GM12874 (cell line): ENCODE measurements at regions not wholly inside any gene's neighbourhood (a gene's known extent, or its start where the extent isn't known, plus 50 kb on each side); places are given as distances from the start of the nearest gene placed in this dataset.

ENCODE experiments used
- TF ChIP-seq, protein P1 (sequence below): IDR thresholded peaks from 2 replicates; pipeline ENCODE4 v1.5.1; 2011; ENCODE audit warnings: low read depth, mild to moderate bottlenecking, control low read depth, low read length, moderate library complexity; ENCODE audit not compliant: insufficient read depth

DNA sequence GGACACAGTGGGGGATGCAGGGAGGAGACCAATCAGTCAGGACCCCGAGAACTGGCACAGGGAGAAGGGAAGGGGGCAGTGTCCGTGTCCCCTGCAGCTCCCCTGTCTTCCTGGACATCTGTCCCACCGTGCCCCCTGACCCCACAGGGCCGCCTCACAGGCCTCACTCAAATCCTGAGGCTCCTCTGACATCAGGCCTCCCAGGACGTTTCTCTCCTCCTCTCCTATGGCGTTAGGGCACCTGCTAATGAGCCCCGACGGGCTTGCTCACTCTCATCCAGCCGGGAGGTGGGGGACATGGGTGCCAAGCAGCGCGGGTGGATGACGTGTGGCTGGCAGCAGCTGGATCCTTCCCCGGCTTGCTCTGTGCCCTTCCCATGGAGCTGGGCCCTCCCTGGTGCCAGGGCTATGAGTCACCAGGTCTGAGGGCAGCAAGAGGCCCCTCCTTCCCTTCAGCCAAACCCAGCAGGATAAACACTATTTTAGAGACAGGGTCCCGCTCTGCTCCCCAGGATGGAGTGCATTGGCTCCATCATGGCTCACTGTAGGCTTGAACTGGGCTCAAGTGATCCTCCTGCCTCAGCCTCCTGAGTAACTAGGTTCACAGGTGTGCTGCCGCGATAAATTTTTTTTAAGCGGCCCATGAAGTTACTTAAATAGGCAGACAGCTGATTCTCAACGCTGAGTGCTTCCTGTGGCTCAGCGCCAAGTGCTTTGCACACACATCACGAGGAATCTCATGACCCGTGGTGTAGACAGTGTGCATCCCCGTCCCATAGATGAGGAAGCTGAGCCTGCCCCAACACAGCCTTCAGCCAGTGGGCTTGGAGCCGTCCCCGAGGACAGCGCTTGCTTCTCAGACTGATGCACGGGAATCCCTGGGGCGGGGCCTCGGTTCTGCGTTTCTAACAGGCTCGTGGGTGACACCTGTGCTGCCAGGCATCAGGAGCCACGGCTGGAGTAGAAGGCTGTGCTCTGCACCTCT is 64.5 kb upstream of the HDAC4 start:
- TF ChIP-seq, protein P1, sequence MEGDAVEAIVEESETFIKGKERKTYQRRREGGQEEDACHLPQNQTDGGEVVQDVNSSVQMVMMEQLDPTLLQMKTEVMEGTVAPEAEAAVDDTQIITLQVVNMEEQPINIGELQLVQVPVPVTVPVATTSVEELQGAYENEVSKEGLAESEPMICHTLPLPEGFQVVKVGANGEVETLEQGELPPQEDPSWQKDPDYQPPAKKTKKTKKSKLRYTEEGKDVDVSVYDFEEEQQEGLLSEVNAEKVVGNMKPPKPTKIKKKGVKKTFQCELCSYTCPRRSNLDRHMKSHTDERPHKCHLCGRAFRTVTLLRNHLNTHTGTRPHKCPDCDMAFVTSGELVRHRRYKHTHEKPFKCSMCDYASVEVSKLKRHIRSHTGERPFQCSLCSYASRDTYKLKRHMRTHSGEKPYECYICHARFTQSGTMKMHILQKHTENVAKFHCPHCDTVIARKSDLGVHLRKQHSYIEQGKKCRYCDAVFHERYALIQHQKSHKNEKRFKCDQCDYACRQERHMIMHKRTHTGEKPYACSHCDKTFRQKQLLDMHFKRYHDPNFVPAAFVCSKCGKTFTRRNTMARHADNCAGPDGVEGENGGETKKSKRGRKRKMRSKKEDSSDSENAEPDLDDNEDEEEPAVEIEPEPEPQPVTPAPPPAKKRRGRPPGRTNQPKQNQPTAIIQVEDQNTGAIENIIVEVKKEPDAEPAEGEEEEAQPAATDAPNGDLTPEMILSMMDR = no peak

DNA sequence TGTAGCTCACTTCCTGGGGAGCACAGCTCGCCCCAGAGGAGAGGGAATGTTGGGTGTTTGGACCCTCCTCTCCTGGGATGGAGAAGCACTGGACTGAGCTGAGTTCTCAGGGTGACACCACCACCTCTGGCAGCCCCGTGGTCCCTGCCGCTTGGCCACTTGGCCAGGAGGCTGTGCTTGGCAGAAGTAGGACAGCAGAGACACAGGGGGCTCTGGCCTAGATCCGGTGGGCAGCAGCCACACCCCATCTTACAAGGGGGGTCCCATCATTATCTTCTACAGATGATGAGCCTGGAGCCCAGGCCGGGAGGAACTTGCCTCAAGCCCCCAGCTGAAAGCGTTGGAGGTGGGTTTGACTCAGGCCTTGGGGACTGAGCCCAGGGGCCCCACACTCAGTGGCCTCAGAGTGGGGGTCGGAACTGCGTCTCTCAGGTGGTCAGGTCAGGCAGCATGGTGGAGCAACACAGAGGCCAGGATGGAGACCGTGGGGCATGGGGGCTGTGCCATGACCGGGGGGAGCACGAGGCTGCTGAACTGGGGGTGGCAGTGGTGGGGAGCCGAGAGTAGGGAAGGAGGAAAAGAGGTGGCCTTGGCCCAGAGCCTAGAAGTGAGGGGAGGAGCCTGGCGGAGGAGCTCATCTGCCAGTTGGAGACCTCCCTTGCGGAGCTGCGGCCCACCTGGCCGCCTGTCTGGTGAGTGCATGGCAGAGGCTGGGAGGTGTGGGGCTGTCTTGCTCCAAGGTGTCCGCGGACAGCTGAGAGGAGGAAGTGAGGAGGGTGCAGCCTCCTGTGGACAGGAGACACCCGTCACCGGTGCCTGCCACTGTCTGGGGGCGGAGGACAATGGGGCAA is 63.6 kb upstream of the HDAC4 start:
- TF ChIP-seq, protein P1 = no peak

DNA sequence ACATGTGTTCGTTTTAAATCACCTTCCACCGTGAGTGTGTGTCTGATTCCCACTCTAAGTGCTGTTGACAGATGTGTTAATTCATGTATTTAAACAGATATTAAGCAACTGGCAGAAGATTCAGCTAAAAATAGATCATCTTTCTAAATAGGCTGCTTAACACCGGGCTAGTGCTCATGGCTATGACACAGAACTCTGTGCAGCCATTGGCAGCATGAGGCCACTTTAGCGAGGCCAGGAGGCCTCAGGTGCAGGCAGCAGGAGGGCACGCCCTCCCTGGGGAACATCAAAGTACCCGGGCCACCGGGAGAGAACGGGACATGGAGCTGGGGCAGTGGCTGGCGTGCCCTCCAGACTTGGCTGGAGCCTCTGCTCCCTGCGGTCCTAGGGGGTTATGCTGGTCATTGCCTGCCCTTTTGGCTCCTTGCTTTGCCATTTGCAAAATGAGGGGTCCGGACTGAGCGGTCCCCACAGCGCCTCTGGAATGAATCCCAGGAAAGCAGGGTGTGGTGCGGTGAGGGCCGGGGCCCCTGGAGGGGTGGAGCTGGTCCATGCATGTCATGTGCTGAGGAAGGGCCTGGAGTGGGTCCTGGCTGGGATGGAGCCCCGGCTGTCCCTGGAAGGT is 62.8 kb upstream of the HDAC4 start:
- TF ChIP-seq, protein P1 = no peak

DNA sequence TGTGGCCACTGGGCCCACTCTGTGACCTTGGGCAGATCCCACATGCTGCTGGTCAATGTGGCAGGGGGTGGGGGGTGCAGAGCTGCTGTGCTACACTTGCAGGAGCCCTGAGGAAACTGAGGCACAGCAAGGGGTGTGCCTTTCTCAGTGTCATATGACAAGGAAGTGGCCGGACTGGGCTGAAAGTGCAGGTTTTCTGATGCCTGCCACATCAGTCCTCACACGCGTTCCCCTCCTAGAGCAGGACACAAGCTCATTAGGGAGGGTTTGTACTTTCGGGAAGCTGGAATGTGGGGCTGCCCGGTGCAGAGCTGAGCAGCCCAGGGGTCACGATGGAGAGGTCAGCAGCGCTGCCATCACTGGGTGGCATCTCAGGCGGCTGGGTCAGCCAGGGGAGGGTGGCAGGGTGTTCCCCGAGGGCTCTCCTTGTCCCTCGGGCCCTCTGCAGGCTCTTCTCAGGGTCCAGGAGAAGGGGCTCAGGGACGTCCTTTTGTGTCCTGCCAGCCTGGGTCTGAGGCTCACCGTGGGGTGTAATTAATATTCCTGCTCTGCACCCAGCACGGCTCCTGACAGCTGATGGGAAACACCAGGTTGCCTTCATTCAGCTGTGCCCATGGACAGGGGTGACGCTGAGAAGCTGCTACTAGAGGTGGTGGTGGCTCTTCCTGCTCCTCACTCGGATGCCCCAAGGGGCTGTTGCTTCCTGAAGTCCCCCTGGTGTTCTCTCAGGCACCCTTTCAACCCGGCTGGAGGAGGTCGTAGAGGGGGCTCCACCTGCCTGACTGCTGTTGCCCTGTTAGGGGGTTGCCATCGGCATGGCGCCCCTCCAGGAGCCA is 62.1 kb upstream of the HDAC4 start:
- TF ChIP-seq, protein P1 = no peak

DNA sequence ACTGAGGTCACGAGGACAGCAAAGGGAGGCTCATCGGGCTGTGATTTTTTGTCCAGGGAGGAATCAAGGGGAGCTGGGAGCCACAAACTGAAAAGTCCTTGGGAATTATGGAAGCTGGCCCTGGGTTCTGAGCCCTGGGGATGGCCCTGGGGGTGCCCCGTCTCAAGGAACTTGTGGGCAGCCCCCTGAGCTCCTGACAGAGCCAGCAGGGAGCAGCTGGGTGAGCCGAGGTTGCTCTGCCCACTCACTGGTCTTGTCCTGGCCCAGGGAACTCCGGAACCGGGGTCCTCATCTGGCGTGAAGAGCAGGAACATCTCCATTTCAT is 61.3 kb upstream of the HDAC4 start:
- TF ChIP-seq, protein P1 = no peak

DNA sequence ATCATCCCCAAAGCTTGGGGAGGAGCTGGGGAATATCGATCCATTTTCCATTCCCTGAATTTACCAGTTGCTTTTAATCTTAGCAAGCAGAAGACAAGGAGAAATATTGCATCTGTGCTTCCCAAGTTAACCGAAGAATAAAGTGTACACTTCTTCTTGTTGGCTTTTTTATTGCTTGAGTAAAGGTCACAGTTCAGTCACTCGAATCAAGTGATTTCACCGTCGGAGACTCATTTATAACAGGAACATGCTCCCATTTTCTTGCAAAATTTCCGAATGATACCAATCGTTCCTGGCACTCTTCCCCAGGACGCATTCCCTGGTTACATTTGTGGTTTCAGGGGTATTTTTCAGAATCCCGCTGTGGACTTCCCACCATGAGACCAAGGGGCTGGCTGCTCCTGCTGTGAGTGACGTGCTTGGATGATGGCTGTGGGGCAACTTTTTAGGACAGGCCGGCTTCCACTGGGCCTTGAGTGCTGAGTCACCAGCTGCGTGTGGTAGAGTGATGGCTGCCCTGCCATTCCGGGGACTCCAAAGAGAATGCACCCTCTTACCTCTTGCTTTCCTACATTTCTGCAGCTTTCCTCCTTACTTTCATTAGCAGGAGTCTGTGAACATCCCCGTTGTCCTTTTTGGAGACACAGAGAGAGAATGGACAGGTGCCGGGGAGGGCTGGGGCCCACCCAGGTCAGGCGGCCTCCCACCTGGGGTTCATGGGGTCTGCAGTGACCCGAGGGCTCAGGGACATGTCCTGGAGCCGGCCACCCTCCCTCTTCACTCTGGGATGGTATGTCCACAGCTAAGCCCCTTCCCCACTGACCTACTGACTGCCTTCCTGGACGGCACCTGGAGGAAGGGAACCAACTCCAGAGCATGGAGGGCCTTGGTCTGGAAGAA is 60.7 kb upstream of the HDAC4 start:
- TF ChIP-seq, protein P1 = no peak
